ENCODE measurements at regions not wholly inside any gene's neighbourhood (a gene's known extent, or its start where the extent isn't known, plus 50 kb on each side); places are given as distances from the start of the nearest gene placed in this dataset.

- no peak for DNase-seq (ENCODE audit: low spot score)
These were observed 61.9 kb upstream of the HAAO start for GRCh38 chr2:42854207-42854818.

- no peak for DNase-seq (ENCODE audit: low spot score)
These were observed 61.3 kb upstream of the HAAO start for GRCh38 chr2:42853549-42854206.

GRCh38 chr2:42852798-42853197 is 60.4 kb upstream of the HAAO start:
- no peak for DNase-seq (ENCODE audit: low spot score)

GRCh38 chr2:42851740-42852250 is 59.4 kb upstream of the HAAO start:
- no peak for DNase-seq (ENCODE audit: low spot score)

GRCh38 chr2:42851186-42851585 is 58.8 kb upstream of the HAAO start:
- DNase-seq (ENCODE audit: low spot score): no peak

GRCh38 chr2:42850016-42850805 is 57.8 kb upstream of the HAAO start:
- DNase-seq (ENCODE audit: low spot score): no peak

GRCh38 chr2:42849311-42849710 is 56.9 kb upstream of the HAAO start:
- no peak for DNase-seq (ENCODE audit: low spot score)

- no peak for DNase-seq (ENCODE audit: low spot score)
These were observed 56.4 kb upstream of the HAAO start for GRCh38 chr2:42848726-42849290.

GRCh38 chr2:42848265-42848664 is 55.9 kb upstream of the HAAO start:
- DNase-seq (ENCODE audit: low spot score): no peak

GRCh38 chr2:42847596-42848151 is 55.3 kb upstream of the HAAO start:
- DNase-seq (ENCODE audit: low spot score): no peak

- no peak for DNase-seq (ENCODE audit: low spot score)
These were observed 54.7 kb upstream of the HAAO start for GRCh38 chr2:42846932-42847595.

- DNase-seq (ENCODE audit: low spot score): no peak
These were observed 53.6 kb upstream of the HAAO start for GRCh38 chr2:42846026-42846425.

- no peak for DNase-seq (ENCODE audit: low spot score)
These were observed 52.8 kb upstream of the HAAO start for GRCh38 chr2:42844901-42845821.

GRCh38 chr2:42844366-42844765 is 52.0 kb upstream of the HAAO start:
- DNase-seq (ENCODE audit: low spot score): no peak

- no peak for DNase-seq (ENCODE audit: low spot score)
These were observed 51.2 kb upstream of the HAAO start for GRCh38 chr2:42843611-42844010.

GRCh38 chr2:42843131-42843530 is 50.7 kb upstream of the HAAO start:
- DNase-seq (ENCODE audit: low spot score): no peak

- no peak for DNase-seq (ENCODE audit: low spot score)
These were observed 50.1 kb upstream of the HAAO start for GRCh38 chr2:42842466-42842865.

All from RKO (cell line).